Activated CD4-positive, alpha-beta T cell treated with anti-CD3 and anti-CD28 coated beads, Interleukin-2, Interleukin-4, amounts not matched to agents 100 ng/mL and 50 ng/mL, durations not matched to agents 16 hours and 8 hours (primary cell): ENCODE measurements at regions not wholly inside any gene's neighbourhood (a gene's known extent, or its start where the extent isn't known, plus 50 kb on each side); places are given as distances from the start of the nearest gene placed in this dataset.

Source experiments
- DNase-seq: peaks from one replicate; pipeline ENCODE4 v3.0.0-alpha.2; 2020; ENCODE audit warnings: low spot score

- no peak for DNase-seq
Measured at GRCh38 chr5:74286734-74287695, 353.5 kb downstream of the ENC1 start.

DNA sequence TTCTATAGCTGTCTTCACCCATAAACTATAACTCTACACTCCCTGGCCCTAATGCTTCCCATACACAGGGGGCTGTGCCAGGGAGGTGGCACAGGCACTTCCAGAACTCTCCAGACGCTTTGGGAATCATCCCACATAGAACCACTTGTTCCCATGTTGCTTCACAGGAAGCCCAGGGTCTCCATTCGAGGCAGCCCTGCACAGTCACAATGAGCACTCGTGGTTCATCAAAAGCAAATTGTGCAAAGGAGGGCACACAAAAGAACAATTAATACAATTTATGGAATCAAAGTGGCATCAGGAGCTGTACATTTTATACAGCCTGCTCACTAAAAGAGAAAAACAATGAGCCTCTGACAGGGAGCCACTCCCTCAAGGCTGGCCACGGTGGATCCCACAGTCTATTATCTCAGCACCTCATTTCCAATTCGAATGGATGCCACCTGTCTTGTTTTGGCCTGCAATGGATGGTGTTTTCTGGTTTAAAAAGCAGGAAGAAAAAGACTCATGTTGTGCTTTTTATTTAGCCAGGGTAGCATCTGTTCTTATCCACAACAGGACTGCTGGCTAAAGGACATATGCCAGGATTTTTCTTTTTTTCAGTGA, 354.8 kb downstream of the ENC1 start:
- no peak for DNase-seq

DNA sequence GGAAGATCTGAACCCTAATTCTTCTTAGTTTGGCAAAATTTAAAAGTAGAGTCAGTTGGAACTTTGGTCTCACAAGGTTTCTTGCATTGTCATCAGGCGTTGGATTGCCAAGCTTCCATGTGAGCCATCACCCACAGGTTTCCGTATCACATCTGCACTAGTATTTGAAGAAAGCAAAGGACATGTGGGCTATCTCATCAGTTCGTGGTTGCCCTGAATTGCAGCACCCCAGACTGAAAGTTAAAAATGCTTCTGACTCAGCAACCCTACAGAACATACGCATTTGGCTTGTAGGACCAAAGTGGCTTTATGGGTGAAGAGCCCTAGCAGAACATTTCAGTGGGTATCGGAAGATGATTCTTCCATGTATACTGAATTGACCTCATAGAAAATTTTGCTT, 358.0 kb downstream of the ENC1 start:
- peak; percentile 0 for DNase-seq

GRCh38 chr5:74281166-74281565, 359.4 kb downstream of the ENC1 start:
- DNase-seq: no peak

- DNase-seq: no peak
Measured at GRCh38 chr5:74280306-74280705, 360.2 kb downstream of the ENC1 start.

DNA sequence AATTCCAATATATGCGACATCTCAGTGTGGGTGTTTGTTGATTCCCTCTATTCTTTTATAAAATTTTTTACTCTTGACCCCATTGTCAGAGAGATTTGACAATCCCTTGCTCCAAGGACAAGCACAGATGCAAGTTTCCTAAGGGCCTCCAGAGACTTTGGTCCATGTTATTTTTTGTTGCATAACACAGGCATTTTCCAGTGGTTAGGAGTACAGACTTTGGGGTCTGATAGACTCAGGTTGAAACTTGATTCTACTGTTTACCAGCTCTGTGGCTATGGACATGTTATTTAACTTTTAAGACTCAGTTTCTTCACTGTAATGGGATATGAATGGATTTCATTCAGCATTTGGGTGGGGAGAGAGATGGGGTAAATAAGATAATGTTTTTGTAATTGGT, 361.3 kb downstream of the ENC1 start:
- DNase-seq: no peak

GRCh38 chr5:74277418-74277817, 363.1 kb downstream of the ENC1 start:
- no peak for DNase-seq

- DNase-seq: no peak
Measured at GRCh38 chr5:74275171-74275992, 365.1 kb downstream of the ENC1 start.

DNA sequence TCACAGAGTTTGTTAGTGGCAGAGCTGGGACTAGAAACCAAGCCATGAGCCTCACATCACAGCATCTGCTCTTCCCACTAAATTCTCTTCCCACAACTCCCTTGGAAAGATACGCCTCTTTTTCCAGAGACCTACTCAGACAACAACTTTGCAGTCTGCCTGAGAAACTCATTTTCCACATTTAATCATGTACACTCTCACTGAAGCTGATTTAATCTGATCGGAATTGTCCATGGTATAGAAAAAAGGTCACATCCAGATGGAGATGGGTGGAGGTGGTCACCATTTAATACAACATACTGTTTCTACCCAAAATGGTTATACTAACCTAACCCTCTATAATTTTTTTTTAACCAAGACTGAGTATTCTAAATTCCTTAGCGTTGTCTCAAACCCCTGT, 366.2 kb downstream of the ENC1 start:
- no peak for DNase-seq

DNA sequence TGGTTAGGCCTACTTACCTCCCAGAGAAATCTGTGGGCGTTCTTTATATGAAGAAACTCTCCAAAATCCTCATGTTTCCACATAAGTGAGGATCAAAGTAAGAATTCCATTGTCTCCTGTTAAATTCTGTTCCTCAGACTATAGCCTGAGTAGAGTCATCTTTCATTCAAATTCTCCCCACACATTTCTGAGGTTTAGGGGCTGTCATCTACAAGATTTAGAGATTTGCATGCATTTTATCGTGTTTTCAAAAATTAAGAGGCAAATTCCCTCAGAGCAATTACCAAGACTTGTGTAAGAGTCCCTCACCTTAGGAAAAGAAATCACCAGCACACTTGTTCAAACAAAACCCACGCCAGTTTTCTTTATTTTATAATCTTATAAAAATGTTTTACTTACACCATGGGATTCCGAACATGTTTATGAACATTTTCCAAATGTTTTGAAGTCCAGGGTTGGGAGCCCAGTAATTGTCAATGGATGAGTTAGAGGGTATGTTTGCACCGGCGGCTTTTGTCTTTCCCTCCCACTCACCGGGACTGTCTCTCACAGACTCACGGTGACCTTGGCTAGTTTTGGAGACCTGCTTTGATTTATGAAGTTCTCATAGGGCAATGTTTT, 367.6 kb downstream of the ENC1 start:
- DNase-seq: no peak

DNA sequence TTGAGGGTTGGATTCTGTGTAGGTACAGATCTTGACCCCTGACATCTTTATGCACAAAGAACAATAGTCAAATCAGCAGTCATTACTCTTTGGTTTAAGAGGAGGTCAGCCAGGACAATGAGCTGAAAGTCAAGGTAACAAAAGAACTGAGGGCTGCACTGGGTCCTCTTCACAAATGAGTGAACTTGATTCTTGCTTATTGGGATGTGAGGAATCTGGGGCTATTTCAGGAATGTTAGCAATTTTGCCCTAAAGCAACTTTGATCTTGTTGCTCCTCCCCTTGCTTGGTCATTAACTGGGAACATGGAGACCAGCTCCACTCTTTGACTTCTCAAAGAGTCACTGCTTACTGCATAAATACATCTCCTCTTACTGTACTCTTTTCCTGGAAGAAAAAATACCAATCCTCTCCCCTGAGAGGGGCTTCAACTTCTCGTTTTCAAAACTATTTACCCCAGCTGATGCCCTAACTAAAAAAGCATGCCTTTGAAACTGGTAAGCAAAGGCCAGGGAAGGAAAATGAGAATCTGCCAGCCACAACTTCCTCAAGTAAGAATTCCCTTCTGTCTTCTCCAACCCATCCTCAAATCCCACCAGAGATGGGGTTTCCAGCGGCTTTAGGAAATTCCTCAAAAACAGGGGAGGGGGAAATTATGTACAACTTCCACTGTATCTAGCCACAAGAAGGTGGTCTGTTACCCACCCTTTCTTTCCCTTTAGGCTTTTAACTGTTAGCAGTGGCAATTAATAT, 368.3 kb downstream of the ENC1 start:
- DNase-seq: no peak

- no peak for DNase-seq
Measured at GRCh38 chr5:74268297-74268696, 372.2 kb downstream of the ENC1 start.

GRCh38 chr5:74266836-74267235, 373.7 kb downstream of the ENC1 start:
- no peak for DNase-seq

- no peak for DNase-seq
Measured at GRCh38 chr5:74266132-74266531, 374.4 kb downstream of the ENC1 start.

GRCh38 chr5:74262544-74263207, 377.9 kb downstream of the ENC1 start:
- no peak for DNase-seq

GRCh38 chr5:74261866-74262265, 378.7 kb downstream of the ENC1 start:
- DNase-seq: no peak

DNA sequence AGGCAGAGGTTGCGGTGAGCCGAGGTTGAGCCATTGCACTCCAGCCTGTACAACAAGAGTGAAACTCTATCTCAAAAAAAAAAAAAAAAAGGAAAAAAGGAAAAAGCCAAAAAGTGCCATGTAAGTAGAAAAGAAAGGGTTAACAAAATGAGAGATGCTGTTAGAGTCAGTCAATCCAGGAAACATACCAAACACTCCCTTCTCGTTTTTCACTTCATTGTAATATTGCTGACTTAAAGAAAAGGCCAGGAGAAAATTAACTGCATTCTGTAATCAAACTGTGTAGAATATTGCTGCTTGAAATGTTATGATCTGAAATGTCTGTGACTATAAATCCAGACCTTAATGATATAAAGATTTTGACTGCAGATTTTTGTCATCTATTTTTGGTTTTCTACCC, 379.1 kb downstream of the ENC1 start:
- DNase-seq: no peak

DNA sequence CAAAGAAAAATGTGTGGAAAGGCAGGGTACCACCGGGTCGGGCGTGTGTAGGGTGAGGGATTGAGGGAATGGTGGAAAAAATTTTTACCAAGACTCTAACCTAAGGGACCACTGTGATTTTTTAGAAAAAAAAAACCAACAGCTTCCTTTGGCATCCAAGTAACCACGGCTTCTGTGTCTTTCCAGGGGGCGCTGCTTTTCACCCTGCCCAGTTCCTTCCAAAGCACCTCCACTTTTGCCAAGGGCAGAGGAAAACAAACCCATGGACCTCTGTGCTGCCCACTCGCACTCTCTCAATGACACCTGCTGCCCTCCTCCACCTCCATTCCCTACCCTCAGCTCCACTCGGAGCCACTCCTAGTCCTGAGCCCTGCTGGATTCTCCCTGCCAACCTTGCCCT, 381.0 kb downstream of the ENC1 start:
- no peak for DNase-seq

DNA sequence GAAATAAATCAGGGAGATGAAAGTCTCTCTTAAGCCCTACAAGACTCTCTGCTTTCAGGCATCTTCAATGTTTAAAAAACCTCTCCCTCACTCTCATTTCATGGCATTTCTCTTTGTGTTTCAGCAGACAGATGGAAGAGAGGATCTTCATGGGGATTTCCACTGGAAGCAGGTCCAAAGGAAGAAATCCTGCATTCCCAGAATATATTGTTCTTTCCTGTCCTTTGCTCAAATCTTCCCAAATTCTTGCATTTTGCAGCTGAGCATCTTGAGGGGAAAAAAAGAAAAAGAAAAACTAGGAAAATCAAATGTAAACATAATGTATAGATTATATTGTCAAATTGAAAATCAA, 382.2 kb downstream of the ENC1 start:
- no peak for DNase-seq

GRCh38 chr5:74257645-74258313, 382.7 kb downstream of the ENC1 start:
- no peak for DNase-seq
